ENCODE measurements at regions not wholly inside any gene's neighbourhood (a gene's known extent, or its start where the extent isn't known, plus 50 kb on each side); places are given as distances from the start of the nearest gene placed in this dataset.

GRCh38 chr19:28130066-28130511 lies 1082.9 kb downstream of the UQCRFS1 start:
- Histone ChIP-seq H3K36me3 (ENCODE audit: low read depth) (no peaks in the 10 kb centered on the region), H3K27me3 (ENCODE audit: insufficient read depth, low read depth) (peaks cover 44% of the 10 kb centered on the region; the same call in 1 of the 2 replicates), H3K9me2 (ENCODE audit: insufficient read depth) (no peaks in the 10 kb centered on the region), H4K20me1 (ENCODE audit: insufficient read depth) (no peaks in the 10 kb centered on the region), H3K27ac (no peak overlapping the region), H2AFZ (no peak overlapping the region), H3K4me2 (no peak overlapping the region), H3K4me3 (no peak overlapping the region), H3K9me3 (ENCODE audit: insufficient read depth, low read depth) (no peaks in the 10 kb centered on the region), H3K4me1 (replicated peaks; ENCODE audit: insufficient read depth) (no peaks in the 10 kb centered on the region), H3K79me2 (ENCODE audit: low read depth) (no peaks in the 10 kb centered on the region), H3F3A (ENCODE audit: insufficient read depth, low read depth) (no peaks in the 10 kb centered on the region)
- no peak for DNase-seq
- CTCF ChIA-PET = no interaction called here
- no TSS peak for BruUV-seq (replicated peaks)
- POLR2A ChIA-PET (ENCODE audit: unreplicated experiment) = no interaction called here
- intact Hi-C loops (cut with micrococcal nuclease; ENCODE audit: unreplicated experiment) = no loop called here
- TF ChIP-seq CTCF (conservative IDR thresholded peaks at IDR 0.05) (no peak), EZH2 (IDR thresholded peaks at IDR 0.05; ENCODE audit: low read depth) (no peak)

GRCh38 chr19:28128341-28128740 lies 1084.6 kb downstream of the UQCRFS1 start:
- Histone ChIP-seq H4K20me1 (ENCODE audit: insufficient read depth) (no peaks in the 10 kb centered on the region), H2AFZ (no peak overlapping the region), H3K79me2 (ENCODE audit: low read depth) (no peaks in the 10 kb centered on the region), H3K9me3 (ENCODE audit: insufficient read depth, low read depth) (no peaks in the 10 kb centered on the region), H3K4me1 (replicated peaks; ENCODE audit: insufficient read depth) (no peaks in the 10 kb centered on the region), H3K27ac (no peak overlapping the region), H3F3A (ENCODE audit: insufficient read depth, low read depth) (no peaks in the 10 kb centered on the region), H3K4me3 (no peak overlapping the region), H3K27me3 (ENCODE audit: insufficient read depth, low read depth) (peaks cover 36% of the 10 kb centered on the region; the same call in 1 of the 2 replicates), H3K9me2 (ENCODE audit: insufficient read depth) (no peaks in the 10 kb centered on the region), H3K36me3 (ENCODE audit: low read depth) (no peaks in the 10 kb centered on the region), H3K4me2 (no peak overlapping the region)
- no peak for TF ChIP-seq CTCF (conservative IDR thresholded peaks at IDR 0.05)
- BruUV-seq (replicated peaks) = no TSS peak
- intact Hi-C loops (cut with micrococcal nuclease; ENCODE audit: unreplicated experiment) = no loop called here
- ChIA-PET POLR2A (ENCODE audit: unreplicated experiment) (no interaction called here), CTCF (no interaction called here)
- DNase-seq = no peak

GRCh38 chr19:28126135-28126898 lies 1086.6 kb downstream of the UQCRFS1 start:
- CTCF ChIA-PET = no interaction called here
- H3K79me2 ChIP-seq (ENCODE audit: low read depth) = no peaks in the 10 kb centered on the region
- no peaks in the 10 kb centered on the region for H3K9me3 ChIP-seq (ENCODE audit: insufficient read depth, low read depth)
- H3K4me2 ChIP-seq = no peak overlapping the region
- POLR2A ChIA-PET (ENCODE audit: unreplicated experiment) = no interaction called here
- TF ChIP-seq CTCF (conservative IDR thresholded peaks at IDR 0.05) = no peak
- no peak overlapping the region for H3K4me3 ChIP-seq
- DNase-seq = no peak
- no peak overlapping the region for H3K27ac ChIP-seq
- no peaks in the 10 kb centered on the region for H3K4me1 ChIP-seq (replicated peaks; ENCODE audit: insufficient read depth)
- H2AFZ ChIP-seq = no peak overlapping the region
- intact Hi-C loops (cut with micrococcal nuclease; ENCODE audit: unreplicated experiment) = no loop called here
- H3K36me3 ChIP-seq (ENCODE audit: low read depth) = no peaks in the 10 kb centered on the region
- BruUV-seq (replicated peaks) = no TSS peak
- H3F3A ChIP-seq (ENCODE audit: insufficient read depth, low read depth) = no peaks in the 10 kb centered on the region
- H3K9me2 ChIP-seq (ENCODE audit: insufficient read depth) = no peaks in the 10 kb centered on the region
- H3K27me3 ChIP-seq (ENCODE audit: insufficient read depth, low read depth) = peaks cover 31% of the 10 kb centered on the region; the same call in 1 of the 2 replicates
- H4K20me1 ChIP-seq (ENCODE audit: insufficient read depth) = no peaks in the 10 kb centered on the region

Data from PC-9 (cell line).